ENCODE measurements at regions not wholly inside any gene's neighbourhood (a gene's known extent, or its start where the extent isn't known, plus 50 kb on each side); places are given as distances from the start of the nearest gene placed in this dataset.

DNA sequence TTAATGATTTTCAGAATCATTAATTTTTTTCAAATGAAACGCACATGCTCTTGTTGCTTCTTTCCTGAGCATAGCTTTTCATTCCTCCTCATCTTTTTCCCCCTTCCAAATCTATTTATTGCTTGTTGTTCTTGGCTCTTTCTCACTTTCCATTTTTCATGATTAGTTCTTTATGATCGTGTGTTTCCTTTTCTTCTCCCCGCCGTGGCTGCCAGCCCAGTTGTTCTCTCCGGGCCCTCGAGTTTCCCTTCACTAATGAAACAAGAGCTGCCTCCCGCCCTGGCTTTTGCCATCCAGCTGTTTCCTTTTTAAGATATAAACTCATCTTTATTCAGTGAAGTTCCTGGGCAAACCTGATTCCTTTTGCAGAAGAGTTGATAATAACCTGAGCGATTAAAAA lies 170.2 kb upstream of the NR2F2 start:
- TF ChIP-seq POLR2A (IDR thresholded peaks at IDR 0.05): no peak
- TF ChIP-seq, protein P1, sequence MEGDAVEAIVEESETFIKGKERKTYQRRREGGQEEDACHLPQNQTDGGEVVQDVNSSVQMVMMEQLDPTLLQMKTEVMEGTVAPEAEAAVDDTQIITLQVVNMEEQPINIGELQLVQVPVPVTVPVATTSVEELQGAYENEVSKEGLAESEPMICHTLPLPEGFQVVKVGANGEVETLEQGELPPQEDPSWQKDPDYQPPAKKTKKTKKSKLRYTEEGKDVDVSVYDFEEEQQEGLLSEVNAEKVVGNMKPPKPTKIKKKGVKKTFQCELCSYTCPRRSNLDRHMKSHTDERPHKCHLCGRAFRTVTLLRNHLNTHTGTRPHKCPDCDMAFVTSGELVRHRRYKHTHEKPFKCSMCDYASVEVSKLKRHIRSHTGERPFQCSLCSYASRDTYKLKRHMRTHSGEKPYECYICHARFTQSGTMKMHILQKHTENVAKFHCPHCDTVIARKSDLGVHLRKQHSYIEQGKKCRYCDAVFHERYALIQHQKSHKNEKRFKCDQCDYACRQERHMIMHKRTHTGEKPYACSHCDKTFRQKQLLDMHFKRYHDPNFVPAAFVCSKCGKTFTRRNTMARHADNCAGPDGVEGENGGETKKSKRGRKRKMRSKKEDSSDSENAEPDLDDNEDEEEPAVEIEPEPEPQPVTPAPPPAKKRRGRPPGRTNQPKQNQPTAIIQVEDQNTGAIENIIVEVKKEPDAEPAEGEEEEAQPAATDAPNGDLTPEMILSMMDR (IDR thresholded peaks at IDR 0.05): no peak
